T-helper 2 cell treated with Interferon-gamma antibody and Interleukin-4, amounts not matched to agents 5 μg/mL and 100 μg/mL, for 36 hours (primary cell): ENCODE measurements at regions not wholly inside any gene's neighbourhood (a gene's known extent, or its start where the extent isn't known, plus 50 kb on each side); places are given as distances from the start of the nearest gene placed in this dataset.

Source experiments
- DNase-seq: peaks from one replicate; pipeline ENCODE4 v3.0.0; 2021; ENCODE audit warnings: low spot score
- H3K27ac Mint-ChIP-seq: one replicate; pipeline ENCODE4 v1.8.0; 2021; ENCODE audit warnings: mild to moderate bottlenecking, mixed read lengths
- H3K27me3 Mint-ChIP-seq: one replicate; pipeline ENCODE4 v1.8.0; 2021; ENCODE audit warnings: low read depth, mixed read lengths
- H3K36me3 Mint-ChIP-seq: one replicate; pipeline ENCODE4 v1.8.0; 2021; ENCODE audit warnings: low read depth, mixed read lengths
- H3K4me1 Mint-ChIP-seq: one replicate; pipeline ENCODE4 v1.8.0; 2021; ENCODE audit warnings: low read depth, mixed read lengths
- H3K4me3 Mint-ChIP-seq: one replicate; pipeline ENCODE4 v1.8.0; 2022; ENCODE audit warnings: mild to moderate bottlenecking, moderate library complexity, mixed read lengths
- H3K9me3 Mint-ChIP-seq: one replicate; pipeline ENCODE4 v1.8.0; 2021; ENCODE audit warnings: mixed read lengths

GRCh38 chr7:106775975-106776607 lies 89.0 kb upstream of the PIK3CG start:
- H3K36me3 Mint-ChIP-seq, result no peaks in the 10 kb centered on the region
- no peak overlapping the region for H3K27ac Mint-ChIP-seq
- H3K4me3 Mint-ChIP-seq, result no peak overlapping the region
- H3K4me1 Mint-ChIP-seq, result peaks cover 15% of the 10 kb centered on the region
- peaks cover 16% of the 10 kb centered on the region for H3K9me3 Mint-ChIP-seq
- DNase-seq, result no peak
- no peaks in the 10 kb centered on the region for H3K27me3 Mint-ChIP-seq

- no peak for DNase-seq
- Mint-ChIP-seq H3K27ac (no peak overlapping the region), H3K4me3 (no peak overlapping the region)
Observed at GRCh38 chr7:106776618-106777347, 88.3 kb upstream of the PIK3CG start.

GRCh38 chr7:106777674-106778299 lies 87.3 kb upstream of the PIK3CG start:
- H3K4me1 Mint-ChIP-seq, result peaks cover 9% of the 10 kb centered on the region
- H3K9me3 Mint-ChIP-seq, result peaks cover 16% of the 10 kb centered on the region
- H3K4me3 Mint-ChIP-seq, result no peak overlapping the region
- DNase-seq, result no peak
- no peaks in the 10 kb centered on the region for H3K36me3 Mint-ChIP-seq
- no peak overlapping the region for H3K27ac Mint-ChIP-seq
- H3K27me3 Mint-ChIP-seq, result no peaks in the 10 kb centered on the region

More at GRCh38 chr7:106776618-106777347, 88.3 kb upstream of the PIK3CG start:
- H3K36me3 Mint-ChIP-seq, result no peaks in the 10 kb centered on the region
- peaks cover 16% of the 10 kb centered on the region for H3K9me3 Mint-ChIP-seq
- H3K4me1 Mint-ChIP-seq, result peaks cover 15% of the 10 kb centered on the region
- H3K27me3 Mint-ChIP-seq, result no peaks in the 10 kb centered on the region

GRCh38 chr7:106778656-106779250 lies 86.3 kb upstream of the PIK3CG start:
- H3K4me1 Mint-ChIP-seq, result peaks cover 4% of the 10 kb centered on the region
- no peak overlapping the region for H3K27ac Mint-ChIP-seq
- no peaks in the 10 kb centered on the region for H3K27me3 Mint-ChIP-seq
- H3K4me3 Mint-ChIP-seq, result no peak overlapping the region
- DNase-seq, result no peak
- H3K36me3 Mint-ChIP-seq, result no peaks in the 10 kb centered on the region
- peaks cover 12% of the 10 kb centered on the region for H3K9me3 Mint-ChIP-seq

GRCh38 chr7:106779877-106780276 lies 85.2 kb upstream of the PIK3CG start:
- DNase-seq, result no peak
- Mint-ChIP-seq H3K4me3 (no peak overlapping the region), H3K27ac (no peak overlapping the region), H3K9me3 (peaks cover 8% of the 10 kb centered on the region), H3K4me1 (peaks cover 3% of the 10 kb centered on the region), H3K36me3 (no peaks in the 10 kb centered on the region), H3K27me3 (no peaks in the 10 kb centered on the region)

GRCh38 chr7:106781007-106781406 lies 84.1 kb upstream of the PIK3CG start:
- Mint-ChIP-seq H3K27me3 (no peaks in the 10 kb centered on the region), H3K4me1 (peaks cover 3% of the 10 kb centered on the region), H3K36me3 (no peaks in the 10 kb centered on the region), H3K27ac (no peak overlapping the region), H3K9me3 (peaks cover 8% of the 10 kb centered on the region), H3K4me3 (no peak overlapping the region)
- no peak for DNase-seq

GRCh38 chr7:106781828-106782544 lies 83.1 kb upstream of the PIK3CG start:
- no peak for DNase-seq
- Mint-ChIP-seq H3K36me3 (no peaks in the 10 kb centered on the region), H3K27me3 (no peaks in the 10 kb centered on the region), H3K9me3 (peaks cover 1% of the 10 kb centered on the region), H3K4me3 (no peak overlapping the region), H3K27ac (no peak overlapping the region), H3K4me1 (peaks cover 3% of the 10 kb centered on the region)

- Mint-ChIP-seq H3K9me3 (no peaks in the 10 kb centered on the region), H3K27me3 (no peaks in the 10 kb centered on the region)
Observed at GRCh38 chr7:106783286-106783685, 81.8 kb upstream of the PIK3CG start.

GRCh38 chr7:106788637-106789036 lies 76.4 kb upstream of the PIK3CG start:
- Mint-ChIP-seq H3K9me3 (no peaks in the 10 kb centered on the region), H3K27me3 (no peaks in the 10 kb centered on the region), H3K27ac (no peak overlapping the region), H3K4me3 (no peak overlapping the region), H3K36me3 (no peaks in the 10 kb centered on the region), H3K4me1 (no peaks in the 10 kb centered on the region)
- no peak for DNase-seq

More at GRCh38 chr7:106783286-106783685, 81.8 kb upstream of the PIK3CG start:
- Mint-ChIP-seq H3K4me3 (no peak overlapping the region), H3K27ac (no peak overlapping the region), H3K4me1 (peaks cover 3% of the 10 kb centered on the region), H3K36me3 (no peaks in the 10 kb centered on the region)
- no peak for DNase-seq

- Mint-ChIP-seq H3K9me3 (no peaks in the 10 kb centered on the region), H3K27me3 (no peaks in the 10 kb centered on the region), H3K27ac (no peak overlapping the region), H3K4me3 (no peak overlapping the region), H3K4me1 (no peaks in the 10 kb centered on the region), H3K36me3 (no peaks in the 10 kb centered on the region)
- no peak for DNase-seq
Observed at GRCh38 chr7:106791526-106791925, 73.6 kb upstream of the PIK3CG start.

- H3K9me3 Mint-ChIP-seq, result peaks cover 6% of the 10 kb centered on the region
- H3K36me3 Mint-ChIP-seq, result no peaks in the 10 kb centered on the region
- no peak overlapping the region for H3K27ac Mint-ChIP-seq
- no peaks in the 10 kb centered on the region for H3K4me1 Mint-ChIP-seq
- H3K27me3 Mint-ChIP-seq, result no peaks in the 10 kb centered on the region
- DNase-seq, result no peak
- no peak overlapping the region for H3K4me3 Mint-ChIP-seq
Observed at GRCh38 chr7:106792233-106792926, 72.7 kb upstream of the PIK3CG start.

GRCh38 chr7:106793015-106793975 lies 71.8 kb upstream of the PIK3CG start:
- no peak for DNase-seq
- no peak overlapping the region for H3K4me3 Mint-ChIP-seq
- H3K27ac Mint-ChIP-seq, result no peak overlapping the region
- no peaks in the 10 kb centered on the region for H3K27me3 Mint-ChIP-seq
- no peaks in the 10 kb centered on the region for H3K36me3 Mint-ChIP-seq
- peaks cover 9% of the 10 kb centered on the region for H3K9me3 Mint-ChIP-seq
- H3K4me1 Mint-ChIP-seq, result no peaks in the 10 kb centered on the region
